ENCODE measurements at regions not wholly inside any gene's neighbourhood (a gene's known extent, or its start where the extent isn't known, plus 50 kb on each side); places are given as distances from the start of the nearest gene placed in this dataset.
"Not testable (repeated sequence)": the region's sequence is repeated elsewhere in the genome, so short reads cannot be mapped to it uniquely, and the experiment has no call there.

DNA sequence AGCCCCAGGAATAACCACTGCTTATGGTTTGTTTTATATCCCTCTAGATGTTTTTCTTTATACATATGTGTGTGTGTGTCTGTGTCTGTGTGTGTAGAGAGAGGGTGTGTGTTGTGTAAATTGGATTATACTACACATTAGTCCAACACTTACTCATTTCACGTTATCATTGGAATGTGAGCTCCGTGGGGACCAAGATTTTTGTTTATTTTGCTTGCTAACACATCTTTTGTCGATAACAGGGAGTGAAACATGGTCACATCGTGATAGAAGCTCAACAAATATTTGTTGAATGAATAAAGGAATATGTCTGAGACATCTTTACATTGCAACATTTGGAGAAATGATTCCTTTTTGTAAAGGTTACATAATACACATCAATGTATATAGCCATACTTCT, 88.8 kb downstream of the CDRT15L2 start:
- not testable (repeated sequence) for H3K4me3 ChIP-seq (ENCODE audit: low read length); H3K9me3 ChIP-seq (ENCODE audit: control insufficient read depth, low read length); H3K36me3 ChIP-seq (ENCODE audit: control insufficient read depth, insufficient read depth, low read length); H3K27me3 ChIP-seq (ENCODE audit: control insufficient read depth, insufficient read depth, low read length); H3K9ac ChIP-seq (ENCODE audit: low read length); H3K4me1 ChIP-seq (ENCODE audit: control insufficient read depth, insufficient read depth, low read length)

DNA sequence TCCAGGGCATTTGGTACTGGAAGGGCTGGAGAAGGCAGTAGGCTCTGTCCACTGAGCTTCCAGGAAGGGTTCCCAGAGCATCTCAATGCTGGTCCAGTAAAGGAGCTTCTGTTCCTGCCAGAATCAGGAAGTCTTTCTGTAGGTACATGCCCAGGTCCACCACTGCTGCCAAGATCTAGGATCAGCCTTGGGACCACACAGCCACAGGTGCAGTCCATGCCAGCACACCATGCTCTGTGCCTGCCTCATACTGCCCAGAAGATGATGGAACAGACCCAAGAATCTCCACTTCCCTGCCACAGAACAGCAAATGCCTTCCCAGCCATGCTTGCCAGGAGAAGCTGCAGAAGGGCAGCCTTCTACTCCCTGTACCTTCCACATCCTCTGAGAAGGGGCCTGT, 89.3 kb downstream of the CDRT15L2 start:
- H3K27me3 ChIP-seq (ENCODE audit: control insufficient read depth, insufficient read depth, low read length); H3K4me1 ChIP-seq (ENCODE audit: control insufficient read depth, insufficient read depth, low read length); H3K9ac ChIP-seq (ENCODE audit: low read length); H3K4me3 ChIP-seq (ENCODE audit: low read length); H3K9me3 ChIP-seq (ENCODE audit: control insufficient read depth, low read length); H3K36me3 ChIP-seq (ENCODE audit: control insufficient read depth, insufficient read depth, low read length): not testable (repeated sequence)

DNA sequence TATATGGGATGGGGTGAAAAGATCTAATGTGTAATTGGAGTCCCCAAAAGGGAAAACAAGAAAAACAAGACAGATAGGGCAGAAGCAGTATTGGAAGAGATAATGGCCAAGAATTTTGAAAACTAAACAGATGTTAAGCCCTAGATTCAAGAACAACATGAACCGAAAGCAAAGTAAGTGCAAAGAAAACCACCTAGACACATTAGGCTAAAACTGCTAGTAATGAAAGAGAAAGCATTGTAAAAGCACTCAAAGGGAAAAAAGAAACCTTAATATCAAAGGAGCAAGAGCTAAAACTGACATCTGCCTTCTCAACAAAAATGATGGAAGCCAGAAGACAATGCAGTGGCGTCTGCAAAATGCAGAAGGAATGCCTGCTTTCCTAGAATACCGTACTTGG, 91.0 kb downstream of the CDRT15L2 start:
- not testable (repeated sequence) for H3K9me3 ChIP-seq (ENCODE audit: control insufficient read depth, low read length); H3K9ac ChIP-seq (ENCODE audit: low read length); H3K4me1 ChIP-seq (ENCODE audit: control insufficient read depth, insufficient read depth, low read length); H3K27me3 ChIP-seq (ENCODE audit: control insufficient read depth, insufficient read depth, low read length); H3K4me3 ChIP-seq (ENCODE audit: low read length); H3K36me3 ChIP-seq (ENCODE audit: control insufficient read depth, insufficient read depth, low read length)

- H3K4me1 ChIP-seq (ENCODE audit: control insufficient read depth, insufficient read depth, low read length); H3K4me3 ChIP-seq (ENCODE audit: low read length); H3K36me3 ChIP-seq (ENCODE audit: control insufficient read depth, insufficient read depth, low read length); H3K9ac ChIP-seq (ENCODE audit: low read length); H3K9me3 ChIP-seq (ENCODE audit: control insufficient read depth, low read length); H3K27me3 ChIP-seq (ENCODE audit: control insufficient read depth, insufficient read depth, low read length): not testable (repeated sequence)
Observed at GRCh38 chr17:20674374-20674773, 94.8 kb downstream of the CDRT15L2 start.

DNA sequence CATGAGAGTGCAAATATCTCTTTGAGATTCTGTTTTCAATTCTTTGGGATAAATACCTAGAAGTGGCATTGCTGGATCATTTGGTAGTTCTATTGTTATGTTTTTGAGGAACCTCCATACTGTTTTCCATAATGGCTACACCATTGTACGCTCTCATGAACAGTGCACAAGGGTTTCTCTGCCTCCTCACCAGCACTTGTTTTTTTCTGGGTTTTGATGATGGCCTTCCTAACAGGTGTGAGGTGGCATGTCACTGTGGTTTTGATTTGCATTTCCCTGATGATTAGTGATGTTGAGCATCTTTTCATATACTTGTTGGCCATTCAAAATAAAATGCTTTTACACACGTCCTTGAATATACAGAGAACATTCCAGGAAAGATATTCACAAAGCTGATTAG, 96.2 kb downstream of the CDRT15L2 start:
- not testable (repeated sequence) for H3K4me1 ChIP-seq (ENCODE audit: control insufficient read depth, insufficient read depth, low read length)

GRCh38 chr17:20676656-20677055, 97.1 kb downstream of the CDRT15L2 start:
- H3K4me3 ChIP-seq (ENCODE audit: low read length); H3K36me3 ChIP-seq (ENCODE audit: control insufficient read depth, insufficient read depth, low read length); H3K9ac ChIP-seq (ENCODE audit: low read length); H3K4me1 ChIP-seq (ENCODE audit: control insufficient read depth, insufficient read depth, low read length); H3K27me3 ChIP-seq (ENCODE audit: control insufficient read depth, insufficient read depth, low read length); H3K9me3 ChIP-seq (ENCODE audit: control insufficient read depth, low read length): not testable (repeated sequence)

More for the DNA sequence above, 96.2 kb downstream of the CDRT15L2 start:
- H3K9me3 ChIP-seq (ENCODE audit: control insufficient read depth, low read length); H3K4me3 ChIP-seq (ENCODE audit: low read length); H3K9ac ChIP-seq (ENCODE audit: low read length); H3K36me3 ChIP-seq (ENCODE audit: control insufficient read depth, insufficient read depth, low read length); H3K27me3 ChIP-seq (ENCODE audit: control insufficient read depth, insufficient read depth, low read length): not testable (repeated sequence)

- H3K9ac ChIP-seq (ENCODE audit: low read length); H3K36me3 ChIP-seq (ENCODE audit: control insufficient read depth, insufficient read depth, low read length): not testable (repeated sequence)
Observed at GRCh38 chr17:20677469-20677868, 97.9 kb downstream of the CDRT15L2 start.

GRCh38 chr17:20678424-20678823, 98.9 kb downstream of the CDRT15L2 start:
- H3K4me1 ChIP-seq (ENCODE audit: control insufficient read depth, insufficient read depth, low read length); H3K9ac ChIP-seq (ENCODE audit: low read length); H3K9me3 ChIP-seq (ENCODE audit: control insufficient read depth, low read length); H3K27me3 ChIP-seq (ENCODE audit: control insufficient read depth, insufficient read depth, low read length); H3K4me3 ChIP-seq (ENCODE audit: low read length); H3K36me3 ChIP-seq (ENCODE audit: control insufficient read depth, insufficient read depth, low read length): not testable (repeated sequence)

More at GRCh38 chr17:20677469-20677868, 97.9 kb downstream of the CDRT15L2 start:
- not testable (repeated sequence) for H3K4me3 ChIP-seq (ENCODE audit: low read length); H3K9me3 ChIP-seq (ENCODE audit: control insufficient read depth, low read length); H3K27me3 ChIP-seq (ENCODE audit: control insufficient read depth, insufficient read depth, low read length); H3K4me1 ChIP-seq (ENCODE audit: control insufficient read depth, insufficient read depth, low read length)

DNA sequence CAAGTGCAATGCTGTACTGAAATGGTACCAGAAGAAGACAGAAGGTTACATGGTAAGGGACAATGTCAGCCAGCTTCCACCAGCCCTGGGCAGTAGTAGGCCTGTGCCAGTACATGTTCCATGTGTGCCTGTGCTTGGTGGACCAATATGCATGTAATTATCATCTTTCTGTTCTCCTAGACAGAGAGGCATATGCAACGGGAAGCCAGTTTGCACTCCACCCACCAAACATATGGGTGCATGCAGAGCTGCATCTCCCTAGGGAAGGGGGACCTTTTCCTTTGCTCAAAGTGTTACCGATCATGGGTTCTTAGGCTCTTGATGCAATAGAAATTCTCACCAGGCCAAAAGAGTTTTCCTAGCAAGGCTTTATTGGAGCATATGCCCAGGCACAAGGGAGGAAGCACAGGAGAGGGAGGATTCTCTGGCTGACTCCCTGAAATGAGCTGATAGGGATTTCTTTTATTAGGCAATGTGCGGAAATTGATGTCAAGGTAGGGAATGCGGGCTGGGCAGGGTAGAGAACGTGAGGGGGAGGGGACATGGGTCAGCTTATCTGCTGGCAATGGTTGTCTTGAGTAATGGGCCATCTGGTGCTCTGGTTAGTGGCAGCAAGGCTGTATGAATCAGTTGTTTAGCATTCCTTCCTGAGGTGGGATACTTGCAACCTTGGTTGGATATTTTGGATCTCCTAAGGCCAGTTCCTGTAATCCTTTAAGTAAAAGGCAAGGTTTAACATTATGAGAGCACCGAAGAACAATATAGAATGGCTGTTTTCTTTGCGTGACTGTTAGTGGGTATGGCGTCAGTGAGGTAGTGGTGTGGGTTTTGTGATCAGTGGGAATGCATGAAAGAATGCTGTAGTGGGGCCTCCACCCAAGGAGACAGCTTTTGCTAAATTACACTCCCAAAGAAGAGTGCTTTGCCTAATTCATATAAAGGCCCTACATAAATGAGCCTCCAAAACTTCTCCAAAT, 102.5 kb downstream of the CDRT15L2 start:
- not testable (repeated sequence) for H3K36me3 ChIP-seq (ENCODE audit: control insufficient read depth, insufficient read depth, low read length); H3K9ac ChIP-seq (ENCODE audit: low read length); H3K27me3 ChIP-seq (ENCODE audit: control insufficient read depth, insufficient read depth, low read length); H3K4me3 ChIP-seq (ENCODE audit: low read length); H3K4me1 ChIP-seq (ENCODE audit: control insufficient read depth, insufficient read depth, low read length); H3K9me3 ChIP-seq (ENCODE audit: control insufficient read depth, low read length)

DNA sequence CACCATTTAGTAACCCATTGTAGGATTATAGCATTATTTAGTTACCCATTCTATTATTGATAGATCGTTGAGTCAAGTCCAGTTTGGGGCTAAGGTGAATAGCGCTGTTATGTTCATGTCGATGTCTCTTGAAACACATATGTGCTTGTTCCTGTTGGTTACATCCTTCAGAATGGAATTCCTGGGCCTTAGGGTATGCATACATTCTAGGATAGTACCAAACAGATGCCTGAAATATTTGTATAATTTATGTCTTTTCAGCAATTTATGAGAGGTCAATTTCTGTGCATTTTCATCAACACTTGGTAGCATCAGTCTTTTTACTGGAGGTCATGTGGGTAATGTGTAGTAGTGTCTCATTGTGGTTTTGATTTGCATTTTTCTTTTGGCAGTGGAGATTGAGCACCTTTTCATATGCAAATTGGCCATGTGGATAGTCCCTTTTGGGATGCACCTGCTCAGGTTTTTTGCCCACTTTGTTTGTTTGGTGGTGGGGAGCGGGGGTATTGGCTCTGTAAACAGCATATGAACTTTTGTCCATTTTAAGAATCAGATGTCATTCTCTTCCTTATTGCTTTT, 104.2 kb downstream of the CDRT15L2 start:
- H3K36me3 ChIP-seq (ENCODE audit: control insufficient read depth, insufficient read depth, low read length); H3K9ac ChIP-seq (ENCODE audit: low read length); H3K9me3 ChIP-seq (ENCODE audit: control insufficient read depth, low read length); H3K4me3 ChIP-seq (ENCODE audit: low read length); H3K27me3 ChIP-seq (ENCODE audit: control insufficient read depth, insufficient read depth, low read length); H3K4me1 ChIP-seq (ENCODE audit: control insufficient read depth, insufficient read depth, low read length): not testable (repeated sequence)

DNA sequence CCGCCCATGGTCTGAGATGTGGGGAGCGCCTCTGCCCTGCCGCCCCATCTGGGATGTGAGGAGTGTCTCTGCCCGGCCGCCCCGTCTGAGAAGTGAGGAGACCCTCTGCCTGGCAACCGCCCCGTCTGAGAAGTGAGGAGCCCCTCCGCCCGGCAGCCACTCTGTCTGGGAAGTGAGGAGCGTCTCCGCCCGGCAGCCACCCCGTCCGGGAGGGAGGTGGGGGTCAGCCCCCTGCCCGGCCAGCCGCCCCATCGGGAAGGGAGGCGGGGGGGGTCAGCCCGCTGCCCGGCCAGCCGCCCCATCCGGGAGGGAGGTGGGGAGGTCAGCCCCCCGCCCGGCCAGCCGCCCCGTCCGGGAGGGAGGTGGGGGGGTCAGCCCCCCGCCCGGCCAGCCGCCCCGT, 105.5 kb downstream of the CDRT15L2 start:
- H3K9ac ChIP-seq (ENCODE audit: low read length); H3K36me3 ChIP-seq (ENCODE audit: control insufficient read depth, insufficient read depth, low read length); H3K4me3 ChIP-seq (ENCODE audit: low read length); H3K4me1 ChIP-seq (ENCODE audit: control insufficient read depth, insufficient read depth, low read length); H3K27me3 ChIP-seq (ENCODE audit: control insufficient read depth, insufficient read depth, low read length); H3K9me3 ChIP-seq (ENCODE audit: control insufficient read depth, low read length): not testable (repeated sequence)

DNA sequence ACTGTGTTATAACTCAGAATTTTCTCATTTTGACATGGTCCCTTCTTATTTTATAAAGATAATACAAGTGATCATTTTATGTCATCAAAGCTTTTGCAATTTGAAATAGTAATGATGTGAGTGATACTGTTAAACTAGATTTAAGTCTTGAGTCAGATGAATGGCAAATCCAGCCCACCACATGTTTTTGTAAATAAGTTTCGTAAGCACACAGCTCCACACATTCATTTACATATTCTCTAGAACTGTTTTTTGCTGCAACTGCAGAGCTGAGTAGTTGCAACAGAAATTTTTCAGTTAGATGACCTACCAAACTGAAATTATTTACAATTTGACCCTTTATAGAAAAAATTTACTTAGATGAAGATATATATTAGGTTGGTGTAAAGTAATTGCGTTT, 108.1 kb downstream of the CDRT15L2 start:
- H3K9me3 ChIP-seq (ENCODE audit: control insufficient read depth, low read length); H3K4me1 ChIP-seq (ENCODE audit: control insufficient read depth, insufficient read depth, low read length); H3K4me3 ChIP-seq (ENCODE audit: low read length); H3K27me3 ChIP-seq (ENCODE audit: control insufficient read depth, insufficient read depth, low read length); H3K9ac ChIP-seq (ENCODE audit: low read length); H3K36me3 ChIP-seq (ENCODE audit: control insufficient read depth, insufficient read depth, low read length): not testable (repeated sequence)
